ENCODE measurements at regions not wholly inside any gene's neighbourhood (a gene's known extent, or its start where the extent isn't known, plus 50 kb on each side); places are given as distances from the start of the nearest gene placed in this dataset.

GRCh38 chr1:98399218-98399617 lies 262.3 kb upstream of the SNX7 start:
- no peak for DNase-seq
- peaks cover 0 to 4% (median 0%) of the 10 kb centered on the region in 5 donors for H3K4me1 ChIP-seq (ENCODE audit: control insufficient read depth in 5 of 5, insufficient read depth in 5 of 5, low read length in 5 of 5)
- H3K36me3 ChIP-seq (ENCODE audit: control insufficient read depth in 4 of 4, insufficient read depth in 4 of 4, low read length in 4 of 4) = no peaks in the 10 kb centered on the region
- no peak for TF ChIP-seq CTCF (IDR thresholded peaks at IDR 0.05; ENCODE audit: control extremely low read depth, extremely low read depth)
- ATAC-seq (ENCODE audit: insufficient read depth, low FRiP score) = no peak
- H3K9me3 ChIP-seq (ENCODE audit: control insufficient read depth in 4 of 4, insufficient read depth in 3 of 4, low read length in 3 of 4) = no peaks in the 10 kb centered on the region
- WGBS, 2 donors = 96 to 97% methylated on average over 1 of the region's 1 CpG
- no peak overlapping the region for H3K9ac ChIP-seq (ENCODE audit: insufficient read depth in 1 of 2, low read length in 2 of 2)
- no peaks in the 10 kb centered on the region for H3K27me3 ChIP-seq (ENCODE audit: control insufficient read depth in 3 of 3, insufficient read depth in 3 of 3, low read length in 2 of 3)
- no peak overlapping the region for H3K27ac ChIP-seq (ENCODE audit: low read depth in 1 of 2, low read length in 1 of 2)
- H3K4me3 ChIP-seq = no peak overlapping the region

GRCh38 chr1:98398649-98399048 lies 262.9 kb upstream of the SNX7 start:
- WGBS, 2 donors = 12 to 16% methylated on average over 2 of the region's 2 CpGs
- no peak overlapping the region for H3K9ac ChIP-seq (ENCODE audit: insufficient read depth in 1 of 2, low read length in 2 of 2)
- TF ChIP-seq CTCF (IDR thresholded peaks at IDR 0.05; ENCODE audit: control extremely low read depth, extremely low read depth) = no peak
- no peaks in the 10 kb centered on the region for H3K9me3 ChIP-seq (ENCODE audit: control insufficient read depth in 4 of 4, insufficient read depth in 3 of 4, low read length in 3 of 4)
- H3K27me3 ChIP-seq (ENCODE audit: control insufficient read depth in 3 of 3, insufficient read depth in 3 of 3, low read length in 2 of 3) = no peaks in the 10 kb centered on the region
- DNase-seq (no peak), ATAC-seq (ENCODE audit: insufficient read depth, low FRiP score) (no peak)
- H3K4me3 ChIP-seq = no peak overlapping the region
- no peak overlapping the region for H3K27ac ChIP-seq (ENCODE audit: low read depth in 1 of 2, low read length in 1 of 2)
- no peaks in the 10 kb centered on the region for H3K4me1 ChIP-seq (ENCODE audit: control insufficient read depth in 5 of 5, insufficient read depth in 5 of 5, low read length in 5 of 5)
- no peaks in the 10 kb centered on the region for H3K36me3 ChIP-seq (ENCODE audit: control insufficient read depth in 4 of 4, insufficient read depth in 4 of 4, low read length in 4 of 4)

GRCh38 chr1:98398092-98398491 lies 263.4 kb upstream of the SNX7 start:
- Histone ChIP-seq H3K4me1 (ENCODE audit: control insufficient read depth in 5 of 5, insufficient read depth in 5 of 5, low read length in 5 of 5) (no peaks in the 10 kb centered on the region), H3K36me3 (ENCODE audit: control insufficient read depth in 4 of 4, insufficient read depth in 4 of 4, low read length in 4 of 4) (no peaks in the 10 kb centered on the region), H3K9me3 (ENCODE audit: control insufficient read depth in 4 of 4, insufficient read depth in 3 of 4, low read length in 3 of 4) (no peaks in the 10 kb centered on the region), H3K4me3 (no peak overlapping the region), H3K27ac (ENCODE audit: low read depth in 1 of 2, low read length in 1 of 2) (no peak overlapping the region), H3K9ac (ENCODE audit: insufficient read depth in 1 of 2, low read length in 2 of 2) (no peak overlapping the region), H3K27me3 (ENCODE audit: control insufficient read depth in 3 of 3, insufficient read depth in 3 of 3, low read length in 2 of 3) (no peaks in the 10 kb centered on the region)
- ATAC-seq (ENCODE audit: insufficient read depth, low FRiP score) (no peak), DNase-seq (no peak)
- TF ChIP-seq CTCF (IDR thresholded peaks at IDR 0.05; ENCODE audit: control extremely low read depth, extremely low read depth) = no peak

GRCh38 chr1:98393719-98394118 lies 267.8 kb upstream of the SNX7 start:
- 42 to 79% methylated on average over 2 of the region's 2 CpGs for WGBS, 2 donors
- H3K4me3 ChIP-seq = no peak overlapping the region
- H3K27ac ChIP-seq (ENCODE audit: low read depth in 1 of 2, low read length in 1 of 2) = no peak overlapping the region
- DNase-seq = no peak
- H3K9me3 ChIP-seq (ENCODE audit: control insufficient read depth in 4 of 4, insufficient read depth in 3 of 4, low read length in 3 of 4) = no peaks in the 10 kb centered on the region
- H3K4me1 ChIP-seq (ENCODE audit: control insufficient read depth in 5 of 5, insufficient read depth in 5 of 5, low read length in 5 of 5) = peaks cover 0 to 3% (median 0%) of the 10 kb centered on the region in 5 donors
- no peaks in the 10 kb centered on the region for H3K27me3 ChIP-seq (ENCODE audit: control insufficient read depth in 3 of 3, insufficient read depth in 3 of 3, low read length in 2 of 3)
- H3K36me3 ChIP-seq (ENCODE audit: control insufficient read depth in 4 of 4, insufficient read depth in 4 of 4, low read length in 4 of 4) = no peaks in the 10 kb centered on the region
- no peak overlapping the region for H3K9ac ChIP-seq (ENCODE audit: insufficient read depth in 1 of 2, low read length in 2 of 2)
- no peak for TF ChIP-seq CTCF (IDR thresholded peaks at IDR 0.05; ENCODE audit: control extremely low read depth, extremely low read depth)
- no peak for ATAC-seq (ENCODE audit: insufficient read depth, low FRiP score)
